Naive thymus-derived CD4-positive, alpha-beta T cell (primary cell): ENCODE measurements at regions not wholly inside any gene's neighbourhood (a gene's known extent, or its start where the extent isn't known, plus 50 kb on each side); places are given as distances from the start of the nearest gene placed in this dataset.

Experiments used
- ATAC-seq: fragments of 150-1000 bp; cut with Tn5 transposase; 2 replicates; pipeline ENCODE4 v1.10.0; 2021; ENCODE audit warnings: mild to moderate bottlenecking, moderate library complexity
- CTCF ChIA-PET: fragments of 350-600 bp; sonication (Branson Sonifier 250); formaldehyde crosslinking; loops from one replicate; lab custom pipeline; 2021; ENCODE audit warnings: antibody characterized with exemption; lab: Charles Lee
- POLR2A ChIA-PET: fragments of 350-600 bp; sonication (Branson Sonifier 250); formaldehyde crosslinking; loops from one replicate; lab custom pipeline; 2021; ENCODE audit warnings: antibody characterized with exemption, inconsistent platforms; lab: Charles Lee
- DNase-seq, 9 donors: peaks; one replicate each; pipeline versions ENCODE4 v3.0.0 to v3.0.0-alpha.2; 2020 to 2022; ENCODE audit warnings: mixed read lengths in 1 of 9
- H3K27ac ChIP-seq: one replicate; pipeline ENCODE4 v1.7.0; 2013; ENCODE audit warnings: mild to moderate bottlenecking, low read depth, low read length, moderate library complexity
- H3K27me3 ChIP-seq, 2 donors: one replicate each; pipeline ENCODE4 v1.7.0; 2013; ENCODE audit warnings: low read length in 2 of 2, mild to moderate bottlenecking in 2 of 2, moderate library complexity in 2 of 2; ENCODE audit not compliant: control insufficient read depth in 2 of 2, insufficient read depth in 2 of 2
- H3K36me3 ChIP-seq, 3 experiments: 1 replicate in 2 of 3; 2 replicates in 1 of 3; pipeline ENCODE4 v1.7.0; 2013; ENCODE audit warnings: low read length in 3 of 3, mild to moderate bottlenecking in 3 of 3, moderate library complexity in 1 of 3; ENCODE audit not compliant: insufficient read depth in 3 of 3, control insufficient read depth in 2 of 3
- H3K4me1 ChIP-seq, 2 donors: one replicate each; pipeline ENCODE4 v1.7.0; 2013; ENCODE audit warnings: low read length in 2 of 2, mild to moderate bottlenecking in 2 of 2, moderate library complexity in 1 of 2; ENCODE audit not compliant: control insufficient read depth in 2 of 2, insufficient read depth in 2 of 2
- H3K4me3 ChIP-seq: 2 replicates; pipeline ENCODE4 v1.7.0; 2013; ENCODE audit warnings: mild to moderate bottlenecking, low read length
- H3K9me3 ChIP-seq, 3 experiments: 1 replicate in 2 of 3; 2 replicates in 1 of 3; pipeline ENCODE4 v1.7.0; 2013; ENCODE audit warnings: low read length in 3 of 3; ENCODE audit not compliant: control insufficient read depth in 2 of 3
- H3K27ac Mint-ChIP-seq, 9 donors: one replicate each; pipeline ENCODE4 v1.8.0; 2020 to 2022; ENCODE audit warnings: mixed read lengths in 9 of 9, mild to moderate bottlenecking in 8 of 9, moderate library complexity in 5 of 9, inconsistent platforms in 2 of 9
- H3K27me3 Mint-ChIP-seq, 5 donors: one replicate each; pipeline ENCODE4 v1.8.0; 2021 to 2022; ENCODE audit warnings: mixed read lengths in 5 of 5, mild to moderate bottlenecking in 1 of 5
- H3K36me3 Mint-ChIP-seq, 5 donors: one replicate each; pipeline ENCODE4 v1.8.0; 2020 to 2022; ENCODE audit warnings: mixed read lengths in 5 of 5, mild to moderate bottlenecking in 3 of 5, inconsistent platforms in 1 of 5
- H3K4me1 Mint-ChIP-seq, 7 donors: one replicate each; pipeline ENCODE4 v1.8.0; 2020 to 2022; ENCODE audit warnings: mixed read lengths in 7 of 7, mild to moderate bottlenecking in 3 of 7, inconsistent platforms in 1 of 7
- H3K4me3 Mint-ChIP-seq, 10 donors: one replicate each; pipeline ENCODE4 v1.8.0; 2020 to 2022; ENCODE audit warnings: mild to moderate bottlenecking in 10 of 10, mixed read lengths in 10 of 10, moderate library complexity in 6 of 10, inconsistent platforms in 2 of 10
- H3K9me3 Mint-ChIP-seq, 11 donors: one replicate each; pipeline ENCODE4 v1.8.0; 2020 to 2022; ENCODE audit warnings: mixed read lengths in 11 of 11, mild to moderate bottlenecking in 4 of 11, inconsistent platforms in 1 of 11, moderate library complexity in 1 of 11
- intact Hi-C, 2 donors: fragments of 100-400 bp; cut with micrococcal nuclease; formaldehyde crosslinking; loops; one replicate each; pipeline ENCODE4 v1.15.1; 2023

GRCh38 chr4:14877246-14878225 lies 124.7 kb upstream of the CPEB2 start:
- Mint-ChIP-seq H3K36me3 (no peaks in the 10 kb centered on the region), H3K27ac (peak overlapping the region; percentile 26 to 86 (median 62)), H3K4me1 (peaks cover 15 to 31% (median 24%) of the 10 kb centered on the region in 7 donors), H3K27me3 (no peaks in the 10 kb centered on the region), H3K4me3 (peak overlapping the region in 8 of 10 donors; percentile 5 to 48 (median 38)), H3K9me3 (peaks cover 0 to 11% (median 0%) of the 10 kb centered on the region in 11 donors)
- intact Hi-C loops: loop anchor here in 1 of 2 donors (5.0 kb wide), 1 partner anchor 125 kb away; the partner anchor contains the start of gene CPEB2
- peaks cover 7 to 9% of the 10 kb centered on the region in 2 donors for H3K4me1 ChIP-seq
- no peaks in the 10 kb centered on the region for H3K36me3 ChIP-seq
- H3K9me3 ChIP-seq: no peaks in the 10 kb centered on the region
- H3K4me3 ChIP-seq: no peak overlapping the region
- DNase-seq (peak in 4 of 9 donors; percentile 3 to 12 (median 8)), ATAC-seq (peak; percentile 78)
- ChIA-PET CTCF (interaction anchor here (0.5 kb wide), 1 partner anchor 782 kb away, joined by 3 read pairs; no protein-coding TSS in a partner anchor), POLR2A (interaction anchor here (0.7 kb wide), 1 partner anchor 130 kb away, joined by 3 read pairs; no protein-coding TSS in a partner anchor)
- H3K27me3 ChIP-seq: no peaks in the 10 kb centered on the region
- no peak overlapping the region for H3K27ac ChIP-seq

- ChIA-PET CTCF (interaction anchor here (0.6 kb wide), 1 partner anchor 1209 kb away, joined by 3 read pairs; no protein-coding TSS in a partner anchor), POLR2A (no interaction called here)
- Histone ChIP-seq H3K27ac (no peak overlapping the region), H3K36me3 (no peaks in the 10 kb centered on the region), H3K4me3 (no peak overlapping the region), H3K4me1 (peaks cover 7 to 9% of the 10 kb centered on the region in 2 donors), H3K9me3 (no peaks in the 10 kb centered on the region), H3K27me3 (no peaks in the 10 kb centered on the region)
- peak overlapping the region in 2 of 9 donors; percentile 28 to 38 for H3K27ac Mint-ChIP-seq
- DNase-seq (no peak), ATAC-seq (no peak)
- H3K27me3 Mint-ChIP-seq: peaks cover 0 to 1% (median 0%) of the 10 kb centered on the region in 5 donors
- H3K4me1 Mint-ChIP-seq: peaks cover 15 to 31% (median 24%) of the 10 kb centered on the region in 7 donors
- H3K36me3 Mint-ChIP-seq: no peaks in the 10 kb centered on the region
- intact Hi-C loops: loop anchor here in 1 of 2 donors (5.0 kb wide), 1 partner anchor 124 kb away; the partner anchor contains the start of gene CPEB2
- no peak overlapping the region for H3K4me3 Mint-ChIP-seq
- peaks cover 0 to 11% (median 0%) of the 10 kb centered on the region in 11 donors for H3K9me3 Mint-ChIP-seq
These were observed 123.6 kb upstream of the CPEB2 start for GRCh38 chr4:14878681-14879080.

DNA sequence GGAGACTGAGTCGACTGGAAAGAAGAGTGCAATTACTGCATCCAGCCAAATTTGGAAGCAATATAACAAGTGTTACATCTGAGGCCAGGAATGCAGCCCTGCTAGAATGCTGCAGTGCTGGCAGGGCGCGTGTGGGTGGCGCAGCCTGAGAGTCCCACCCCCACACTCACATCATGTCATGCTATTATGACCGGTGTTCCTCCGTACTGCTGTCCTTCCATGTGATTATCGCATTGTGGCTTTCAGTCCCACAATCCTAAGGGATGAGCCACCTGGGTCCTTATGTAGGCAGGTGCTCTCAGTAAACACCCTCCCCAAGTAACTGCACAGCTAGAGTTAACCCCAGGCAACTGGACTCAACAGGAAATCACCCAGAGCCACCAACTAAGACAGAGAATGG lies 122.6 kb upstream of the CPEB2 start:
- DNase-seq (no peak), ATAC-seq (no peak)
- no peaks in the 10 kb centered on the region for H3K36me3 ChIP-seq
- no peak overlapping the region for H3K27ac Mint-ChIP-seq
- no peaks in the 10 kb centered on the region for H3K27me3 ChIP-seq
- no peaks in the 10 kb centered on the region for H3K9me3 ChIP-seq
- no peak overlapping the region for H3K27ac ChIP-seq
- no peak overlapping the region for H3K4me3 ChIP-seq
- intact Hi-C loops: loop anchor here in 1 of 2 donors (5.0 kb wide), 1 partner anchor 123 kb away; the partner anchor contains the start of gene CPEB2
- H3K4me1 ChIP-seq: peaks cover 7 to 9% of the 10 kb centered on the region in 2 donors
- H3K27me3 Mint-ChIP-seq: peaks cover 0 to 4% (median 0%) of the 10 kb centered on the region in 5 donors
- no peak overlapping the region for H3K4me3 Mint-ChIP-seq
- H3K9me3 Mint-ChIP-seq: peaks cover 0 to 11% (median 0%) of the 10 kb centered on the region in 11 donors
- POLR2A ChIA-PET: no interaction called here
- H3K36me3 Mint-ChIP-seq: no peaks in the 10 kb centered on the region
- CTCF ChIA-PET: no interaction called here
- peaks cover 15 to 31% (median 24%) of the 10 kb centered on the region in 7 donors for H3K4me1 Mint-ChIP-seq

DNA sequence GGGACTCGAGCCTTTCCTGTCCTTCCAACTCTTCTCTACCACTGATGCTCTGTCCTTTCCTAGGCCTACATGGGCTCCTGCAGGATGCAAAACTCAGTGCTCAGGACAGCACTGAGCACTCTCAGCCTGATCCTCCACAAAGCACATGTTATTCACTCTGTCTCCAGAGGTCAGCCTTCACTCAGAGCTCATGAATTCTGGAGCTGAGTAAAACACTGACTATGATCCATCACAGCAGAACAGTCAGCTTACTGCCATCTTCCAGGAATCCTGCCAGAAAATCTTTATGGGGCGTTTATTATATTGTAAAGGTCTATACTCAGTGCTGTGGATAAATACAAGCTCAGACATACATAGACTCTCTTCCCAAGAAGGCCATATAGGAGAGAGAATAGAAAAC lies 121.5 kb upstream of the CPEB2 start:
- CTCF ChIA-PET: no interaction called here
- Mint-ChIP-seq H3K4me3 (no peak overlapping the region), H3K36me3 (no peaks in the 10 kb centered on the region), H3K27me3 (peaks cover 0 to 6% (median 0%) of the 10 kb centered on the region in 5 donors), H3K9me3 (peaks cover 0 to 6% (median 0%) of the 10 kb centered on the region in 11 donors), H3K4me1 (peaks cover 15 to 23% (median 21%) of the 10 kb centered on the region in 7 donors), H3K27ac (no peak overlapping the region)
- no peaks in the 10 kb centered on the region for H3K9me3 ChIP-seq
- intact Hi-C loops: no loop called here
- no peaks in the 10 kb centered on the region for H3K27me3 ChIP-seq
- no peaks in the 10 kb centered on the region for H3K36me3 ChIP-seq
- no peak for ATAC-seq
- H3K27ac ChIP-seq: no peak overlapping the region
- POLR2A ChIA-PET: no interaction called here
- no peak for DNase-seq
- H3K4me1 ChIP-seq: peaks cover 7 to 9% of the 10 kb centered on the region in 2 donors
- no peak overlapping the region for H3K4me3 ChIP-seq

GRCh38 chr4:14883166-14883565 lies 119.1 kb upstream of the CPEB2 start:
- Mint-ChIP-seq H3K27me3 (peaks cover 0 to 7% (median 0%) of the 10 kb centered on the region in 5 donors), H3K9me3 (peaks cover 0 to 2% (median 0%) of the 10 kb centered on the region in 11 donors)

GRCh38 chr4:14883661-14884060 lies 118.6 kb upstream of the CPEB2 start:
- Mint-ChIP-seq H3K36me3 (no peaks in the 10 kb centered on the region), H3K9me3 (peaks cover 0 to 2% (median 0%) of the 10 kb centered on the region in 11 donors), H3K4me1 (no peaks in the 10 kb centered on the region), H3K27me3 (peaks cover 0 to 7% (median 0%) of the 10 kb centered on the region in 5 donors), H3K4me3 (no peak overlapping the region), H3K27ac (no peak overlapping the region)
- CTCF ChIA-PET: no interaction called here
- no peak overlapping the region for H3K4me3 ChIP-seq
- POLR2A ChIA-PET: no interaction called here
- ATAC-seq (no peak), DNase-seq (no peak)
- H3K27me3 ChIP-seq: no peaks in the 10 kb centered on the region
- intact Hi-C loops: no loop called here
- H3K27ac ChIP-seq: no peak overlapping the region
- no peaks in the 10 kb centered on the region for H3K9me3 ChIP-seq
- no peaks in the 10 kb centered on the region for H3K36me3 ChIP-seq
- no peaks in the 10 kb centered on the region for H3K4me1 ChIP-seq

More at GRCh38 chr4:14883166-14883565, 119.1 kb upstream of the CPEB2 start:
- Mint-ChIP-seq H3K4me3 (no peak overlapping the region), H3K36me3 (no peaks in the 10 kb centered on the region), H3K4me1 (no peaks in the 10 kb centered on the region), H3K27ac (no peak overlapping the region)
- POLR2A ChIA-PET: no interaction called here
- Histone ChIP-seq H3K36me3 (no peaks in the 10 kb centered on the region), H3K27me3 (no peaks in the 10 kb centered on the region), H3K27ac (no peak overlapping the region), H3K9me3 (no peaks in the 10 kb centered on the region), H3K4me3 (no peak overlapping the region), H3K4me1 (no peaks in the 10 kb centered on the region)
- intact Hi-C loops: no loop called here
- DNase-seq (no peak), ATAC-seq (no peak)
- CTCF ChIA-PET: no interaction called here
